H9 (cell line): ENCODE measurements at regions not wholly inside any gene's neighbourhood (a gene's known extent, or its start where the extent isn't known, plus 50 kb on each side); places are given as distances from the start of the nearest gene placed in this dataset.

Source experiments
- DNase-seq: peaks from one replicate; pipeline ENCODE4 v3.0.0-alpha.2; 2017
- H2AFZ ChIP-seq: one replicate; pipeline ENCODE4 v1.6.1; 2013; ENCODE audit warnings: mild to moderate bottlenecking, low read length, control low read depth, moderate library complexity
- H2AK5ac ChIP-seq: 2 replicates; pipeline ENCODE4 v1.6.1; 2013; ENCODE audit warnings: low read length, control low read depth, mixed read lengths; ENCODE audit not compliant: insufficient read length
- H2BK120ac ChIP-seq: one replicate; pipeline ENCODE4 v1.6.1; 2013; ENCODE audit warnings: low read depth, mild to moderate bottlenecking, low read length, control low read depth, inconsistent platforms; ENCODE audit not compliant: poor library complexity, severe bottlenecking
- H2BK12ac ChIP-seq: 2 replicates; pipeline ENCODE4 v1.6.1; 2013; ENCODE audit warnings: low read length, control low read depth, mixed read lengths, low read depth; ENCODE audit not compliant: insufficient read length
- H2BK15ac ChIP-seq: 2 replicates; pipeline ENCODE4 v1.6.1; 2013; ENCODE audit warnings: low read depth, low read length, control low read depth
- H2BK20ac ChIP-seq: one replicate; pipeline ENCODE4 v1.6.1; 2013; ENCODE audit warnings: low read depth, mild to moderate bottlenecking, low read length, control low read depth, inconsistent platforms; ENCODE audit not compliant: poor library complexity, severe bottlenecking
- H2BK5ac ChIP-seq: 2 replicates; pipeline ENCODE4 v1.6.1; 2013; ENCODE audit warnings: low read length, control low read depth, mixed read lengths; ENCODE audit not compliant: insufficient read length
- H3K14ac ChIP-seq: 2 replicates; pipeline ENCODE4 v1.6.1; 2013; ENCODE audit warnings: low read length, control low read depth; ENCODE audit not compliant: insufficient read depth
- H3K18ac ChIP-seq: 2 replicates; pipeline ENCODE4 v1.6.1; 2013; ENCODE audit warnings: low read depth, mild to moderate bottlenecking, mixed read lengths, low read length, control low read depth; ENCODE audit not compliant: insufficient read length
- H3K23ac ChIP-seq: 2 replicates; pipeline ENCODE4 v1.6.1; 2013; ENCODE audit warnings: low read length, control low read depth, mixed read lengths, low read depth; ENCODE audit not compliant: insufficient read length
- H3K23me2 ChIP-seq: 2 replicates; pipeline ENCODE4 v1.6.1; 2013; ENCODE audit warnings: low read depth, mild to moderate bottlenecking, mixed read lengths, low read length, control low read depth; ENCODE audit not compliant: insufficient read length, poor library complexity, severe bottlenecking
- H3K27ac ChIP-seq: 2 replicates; pipeline ENCODE4 v1.5.1; 2013; ENCODE audit warnings: low read length, control low read depth, mixed read lengths, low read depth; ENCODE audit not compliant: insufficient read length
- H3K27me3 ChIP-seq: 2 replicates; pipeline ENCODE4 v1.6.1; 2013; ENCODE audit warnings: low read length, control low read depth, inconsistent platforms; ENCODE audit not compliant: insufficient read depth
- H3K4ac ChIP-seq: 2 replicates; pipeline ENCODE4 v1.6.1; 2013; ENCODE audit warnings: low read depth, mild to moderate bottlenecking, control low read depth, inconsistent platforms, low read length, moderate library complexity
- H3K4me1 ChIP-seq: 2 replicates; pipeline ENCODE4 v1.6.1; 2013; ENCODE audit warnings: low read length, control low read depth, inconsistent platforms; ENCODE audit not compliant: insufficient read depth
- H3K4me2 ChIP-seq: 2 replicates; pipeline ENCODE4 v1.6.1; 2013; ENCODE audit warnings: low read length, control low read depth, mixed read lengths; ENCODE audit not compliant: insufficient read length, insufficient read depth
- H3K56ac ChIP-seq: 2 replicates; pipeline ENCODE4 v1.6.1; 2013; ENCODE audit warnings: low read depth, mild to moderate bottlenecking, mixed read lengths, low read length, control low read depth; ENCODE audit not compliant: insufficient read length
- H3K79me1 ChIP-seq: 2 replicates; pipeline ENCODE4 v1.6.1; 2013; ENCODE audit warnings: low read depth, mild to moderate bottlenecking, moderate library complexity, low read length, control low read depth, inconsistent platforms; ENCODE audit not compliant: insufficient read depth, poor library complexity, severe bottlenecking
- H3K79me2 ChIP-seq: 2 replicates; pipeline ENCODE4 v1.6.1; 2013; ENCODE audit warnings: low read length, control low read depth, inconsistent platforms; ENCODE audit not compliant: insufficient read depth
- H3K9ac ChIP-seq: 2 replicates; pipeline ENCODE4 v1.6.1; 2013; ENCODE audit warnings: low read length, control low read depth, mixed read lengths; ENCODE audit not compliant: insufficient read length; ENCODE audit errors: extremely low read depth
- H3K9me3 ChIP-seq: one replicate; pipeline ENCODE4 v1.6.1; 2013; ENCODE audit warnings: low read depth, low read length, inconsistent platforms; ENCODE audit not compliant: control insufficient read depth
- H3T11ph ChIP-seq: one replicate; pipeline ENCODE4 v1.6.1; 2013; ENCODE audit warnings: mild to moderate bottlenecking, low read length, control low read depth, inconsistent platforms
- H4K20me1 ChIP-seq: one replicate; pipeline ENCODE4 v1.6.1; 2013; ENCODE audit not compliant: control insufficient read depth, insufficient read length, insufficient read depth
- H4K5ac ChIP-seq: 2 replicates; pipeline ENCODE4 v1.6.1; 2013; ENCODE audit warnings: low read depth, mild to moderate bottlenecking, mixed read lengths, low read length, control low read depth; ENCODE audit not compliant: insufficient read length
- H4K8ac ChIP-seq: replicated peaks from 2 replicates; pipeline ENCODE4 v1.6.1; 2013; ENCODE audit warnings: low read length, control low read depth, mixed read lengths, low read depth; ENCODE audit not compliant: insufficient read length
- H4K91ac ChIP-seq: 2 replicates; pipeline ENCODE4 v1.6.1; 2013; ENCODE audit warnings: low read depth, mild to moderate bottlenecking, moderate library complexity, mixed read lengths, low read length, control low read depth; ENCODE audit not compliant: insufficient read length
- H3K27ac Mint-ChIP-seq, 3 experiments: 2 replicates in 2 of 3; 3 replicates in 1 of 3; pipeline ENCODE4 v1.8.0; 2020 to 2021; ENCODE audit warnings: mixed read lengths in 3 of 3, mild to moderate bottlenecking in 1 of 3, moderate library complexity in 1 of 3
- H3K27me3 Mint-ChIP-seq: 2 replicates; pipeline ENCODE4 v1.8.0; 2021; ENCODE audit warnings: low read depth, mild to moderate bottlenecking, moderate library complexity, mixed read lengths
- H3K36me3 Mint-ChIP-seq, 3 experiments: 2 replicates in 2 of 3; 3 replicates in 1 of 3; pipeline ENCODE4 v1.8.0; 2020 to 2021; ENCODE audit warnings: low read depth in 3 of 3, mixed read lengths in 3 of 3; ENCODE audit not compliant: insufficient read depth in 1 of 3
- H3K4me1 Mint-ChIP-seq, 2 experiments: 2 replicates each; pipeline ENCODE4 v1.8.0; 2020; ENCODE audit warnings: mixed read lengths in 2 of 2
- H3K4me3 Mint-ChIP-seq, 2 experiments: 2 replicates in 1 of 2; 3 replicates in 1 of 2; pipeline ENCODE4 v1.8.0; 2020 to 2021; ENCODE audit warnings: mild to moderate bottlenecking in 2 of 2, mixed read lengths in 2 of 2, moderate library complexity in 1 of 2
- H3K9me3 Mint-ChIP-seq, 2 experiments: 2 replicates in 1 of 2; 3 replicates in 1 of 2; pipeline ENCODE4 v1.8.0; 2020; ENCODE audit warnings: mild to moderate bottlenecking in 2 of 2, mixed read lengths in 2 of 2, moderate library complexity in 1 of 2
- CTCF ChIP-seq: fragments of 200-600 bp; sonication (generic); conservative IDR thresholded peaks from 3 replicates; pipeline ENCODE4 v1.8.0; 2021; ENCODE audit warnings: antibody characterized with exemption, mild to moderate bottlenecking
- WGBS: extraction: QIAGEN DNeasy Blood & Tissue Kit; methylation state at CpG from one replicate; pipeline ENCODE4 v1.1.7; 2013; ENCODE audit warnings: missing lambda C conversion rate, low lambda C conversion rate, mixed read lengths; ENCODE audit not compliant: insufficient read length; ENCODE audit errors: extremely low coverage; 5-methylcytosine and 5-hydroxymethylcytosine counted together

- no peaks in the 10 kb centered on the region; the same call in 1 of the 2 replicates for H3K4me1 ChIP-seq
- H3K4me2 ChIP-seq = no peak overlapping the region
- WGBS = no CpG with 5 or more reads among the region's 1 CpG
- no peaks in the 10 kb centered on the region for H3K79me1 ChIP-seq
- no peak for TF ChIP-seq CTCF
- no peak overlapping the region for H2BK5ac ChIP-seq
- H3K9ac ChIP-seq = no peak overlapping the region
- Mint-ChIP-seq H3K27ac (no peak overlapping the region), H3K9me3 (no peaks in the 10 kb centered on the region), H3K4me3 (no peak overlapping the region), H3K4me1 (peaks cover 8 to 11% of the 10 kb centered on the region in 2 experiments), H3K27me3 (no peaks in the 10 kb centered on the region), H3K36me3 (no peaks in the 10 kb centered on the region)
- H4K91ac ChIP-seq = no peak overlapping the region
- DNase-seq = no peak
- H3K27ac ChIP-seq = no peak overlapping the region
- H3K79me2 ChIP-seq = no peaks in the 10 kb centered on the region
- no peak overlapping the region for H3K4ac ChIP-seq
- no peak overlapping the region for H3K56ac ChIP-seq
- H2AK5ac ChIP-seq = no peak overlapping the region
- no peak overlapping the region for H2BK20ac ChIP-seq
- no peaks in the 10 kb centered on the region for H4K20me1 ChIP-seq
- H4K5ac ChIP-seq = no peak overlapping the region
- no peaks in the 10 kb centered on the region for H3K23me2 ChIP-seq
- no peak overlapping the region for H2BK12ac ChIP-seq
- no peak overlapping the region for H3T11ph ChIP-seq
- H4K8ac ChIP-seq = no peak overlapping the region
- no peak overlapping the region for H2BK120ac ChIP-seq
- H3K14ac ChIP-seq = no peak overlapping the region
- no peaks in the 10 kb centered on the region for H3K27me3 ChIP-seq
- no peak overlapping the region for H3K23ac ChIP-seq
- no peak overlapping the region for H2BK15ac ChIP-seq
- H3K18ac ChIP-seq = no peak overlapping the region
- H2AFZ ChIP-seq = no peak overlapping the region
- no peaks in the 10 kb centered on the region for H3K9me3 ChIP-seq
Measured at GRCh38 chr2:191533693-191534180, 144.2 kb upstream of the NABP1 start.
